H1 (cell line): ENCODE measurements at regions not wholly inside any gene's neighbourhood (a gene's known extent, or its start where the extent isn't known, plus 50 kb on each side); places are given as distances from the start of the nearest gene placed in this dataset.

Experiments
- CTCF ChIA-PET: fragments of 300-600 bp; sonication (Branson Sonifier 250); formaldehyde crosslinking; loops from one replicate; lab custom pipeline; 2021; ENCODE audit not compliant: partially characterized antibody; lab: Charles Lee
- POLR2A ChIA-PET: fragments of 300-600 bp; sonication (Branson Sonifier 250); formaldehyde crosslinking; loops from one replicate; lab custom pipeline; 2021; ENCODE audit warnings: inconsistent platforms; ENCODE audit not compliant: partially characterized antibody; lab: Charles Lee
- DNase-seq, 2 experiments: peaks; one replicate each; pipeline versions ENCODE4 v3.0.0 to v3.0.0-alpha.2; 2010 to 2022; ENCODE audit warnings: low spot score in 2 of 2, low read depth in 1 of 2, mixed read lengths in 1 of 2
- FAIRE-seq: peaks from 2 replicates; lab custom pipeline; 2011; peaks lifted over from hg19 to GRCh38; lab: Jason Lieb, UNC
- H2AFZ ChIP-seq: 2 replicates; pipeline ENCODE4 v1.8.1; 2012; ENCODE audit warnings: low read length, inconsistent platforms
- H2AK5ac ChIP-seq: 2 replicates; pipeline ENCODE4 v1.6.1; 2013; ENCODE audit warnings: low read depth, low read length
- H2BK120ac ChIP-seq: replicated peaks from 2 replicates; pipeline ENCODE3; 2013; ENCODE audit warnings: low read depth, low read length, inconsistent platforms
- H2BK12ac ChIP-seq: 2 replicates; pipeline ENCODE4 v1.6.1; 2013; ENCODE audit warnings: low read depth, low read length
- H2BK15ac ChIP-seq: 2 replicates; pipeline ENCODE4 v1.6.1; 2013; ENCODE audit warnings: low read length
- H2BK20ac ChIP-seq: 2 replicates; pipeline ENCODE4 v1.6.1; 2013; ENCODE audit warnings: low read length
- H2BK5ac ChIP-seq: 2 replicates; pipeline ENCODE4 v1.6.1; 2013; ENCODE audit warnings: low read depth, low read length
- H3K14ac ChIP-seq: 2 replicates; pipeline ENCODE4 v1.6.1; 2013; ENCODE audit warnings: inconsistent platforms; ENCODE audit not compliant: insufficient read length
- H3K18ac ChIP-seq: 2 replicates; pipeline ENCODE4 v1.6.1; 2013; ENCODE audit warnings: low read length; ENCODE audit errors: extremely low read depth
- H3K23ac ChIP-seq: 2 replicates; pipeline ENCODE4 v1.6.1; 2013; ENCODE audit warnings: inconsistent platforms; ENCODE audit not compliant: insufficient read length
- H3K23me2 ChIP-seq: 2 replicates; pipeline ENCODE4 v1.6.1; 2013; ENCODE audit warnings: low read depth, low read length
- H3K27ac ChIP-seq: 2 replicates; pipeline ENCODE4 v1.6.1; 2011; ENCODE audit warnings: low read depth, low read length, inconsistent platforms
- H3K27me3 ChIP-seq, 4 experiments: replicated peaks in 1 of 4; 1 replicate in 1 of 4; 2 replicates in 3 of 4; pipeline versions ENCODE4 v1.6.1 to v1.8.1; 2011 to 2013; ENCODE audit warnings: low read length in 3 of 4, mild to moderate bottlenecking in 3 of 4, inconsistent platforms in 2 of 4, mixed read lengths in 2 of 4, moderate library complexity in 1 of 4; ENCODE audit not compliant: control insufficient read depth in 3 of 4, insufficient read depth in 3 of 4; ENCODE audit errors: extremely low read depth in 1 of 4
- H3K36me3 ChIP-seq, 4 experiments: 2 replicates each; pipeline versions ENCODE4 v1.6.1 to v1.8.1; 2011 to 2013; ENCODE audit warnings: mild to moderate bottlenecking in 4 of 4, low read length in 3 of 4, moderate library complexity in 2 of 4, control low read depth in 1 of 4, inconsistent platforms in 1 of 4; ENCODE audit not compliant: insufficient read depth in 4 of 4, control insufficient read depth in 2 of 4
- H3K4ac ChIP-seq: replicated peaks from 2 replicates; pipeline ENCODE3; 2013; ENCODE audit warnings: low read length, low read depth, mixed read lengths, inconsistent platforms; ENCODE audit not compliant: insufficient read length
- H3K4me1 ChIP-seq, 4 experiments: replicated peaks in 1 of 4; 1 replicate in 1 of 4; 2 replicates in 3 of 4; pipeline versions ENCODE4 v1.6.1 to v1.8.1; 2011 to 2013; ENCODE audit warnings: low read length in 3 of 4, inconsistent platforms in 2 of 4, mixed read lengths in 1 of 4; ENCODE audit not compliant: insufficient read depth in 4 of 4, control insufficient read depth in 3 of 4
- H3K4me2 ChIP-seq, 2 experiments: 2 replicates each; pipeline versions ENCODE4 v1.6.1 to v1.8.1; 2011 to 2013; ENCODE audit warnings: low read depth in 2 of 2, low read length in 2 of 2, control low read depth in 1 of 2, inconsistent platforms in 1 of 2, mild to moderate bottlenecking in 1 of 2; ENCODE audit not compliant: insufficient read depth in 1 of 2
- H3K4me3 ChIP-seq, 4 experiments: fragments of 200-600, 300-600 bp in 1 of 4; sonication (generic), shearing (Covaris generic), sonication (Bioruptor Twin) in 1 of 4; 2 replicates each; pipeline versions ENCODE4 v1.5.1 to v1.8.1; 2011 to 2016; ENCODE audit warnings: low read length in 4 of 4, low read depth in 3 of 4, control low read depth in 2 of 4, inconsistent platforms in 2 of 4, mild to moderate bottlenecking in 2 of 4, mixed read lengths in 1 of 4, moderate library complexity in 1 of 4; ENCODE audit not compliant: insufficient read depth in 2 of 4; ENCODE audit errors: extremely low read depth in 1 of 4
- H3K56ac ChIP-seq: replicated peaks from 2 replicates; pipeline ENCODE3; 2013; ENCODE audit warnings: low read depth, mild to moderate bottlenecking, mixed read lengths, low read length, inconsistent platforms; ENCODE audit not compliant: insufficient read length
- H3K79me1 ChIP-seq: 2 replicates; pipeline ENCODE4 v1.6.1; 2013; ENCODE audit warnings: low read depth, low read length, control low read depth
- H3K79me2 ChIP-seq, 2 experiments: 2 replicates each; pipeline versions ENCODE4 v1.6.1 to v1.8.1; 2012 to 2013; ENCODE audit warnings: low read length in 2 of 2, mild to moderate bottlenecking in 2 of 2, inconsistent platforms in 1 of 2; ENCODE audit not compliant: insufficient read depth in 2 of 2, control insufficient read depth in 1 of 2
- H3K9ac ChIP-seq, 4 experiments: replicated peaks in 1 of 4; 1 replicate in 1 of 4; 2 replicates in 3 of 4; pipeline versions ENCODE4 v1.6.1 to v1.8.1; 2011 to 2013; ENCODE audit warnings: low read depth in 3 of 4, low read length in 3 of 4, control low read depth in 2 of 4, mild to moderate bottlenecking in 2 of 4, moderate library complexity in 2 of 4, inconsistent platforms in 1 of 4; ENCODE audit errors: extremely low read depth in 1 of 4
- H3K9me3 ChIP-seq, 2 experiments: 2 replicates each; pipeline versions ENCODE4 v1.6.1 to v1.8.1; 2012 to 2013; ENCODE audit warnings: mild to moderate bottlenecking in 2 of 2, moderate library complexity in 2 of 2, control low read depth in 1 of 2, inconsistent platforms in 1 of 2, low read depth in 1 of 2, low read length in 1 of 2, mixed read lengths in 1 of 2; ENCODE audit not compliant: insufficient read depth in 2 of 2
- H4K20me1 ChIP-seq, 2 experiments: replicated peaks in 1 of 2; 2 replicates each; pipeline versions ENCODE3 to v1.8.1; 2011 to 2013; ENCODE audit warnings: inconsistent platforms in 2 of 2, low read length in 2 of 2, mild to moderate bottlenecking in 1 of 2; ENCODE audit not compliant: insufficient read depth in 2 of 2, control insufficient read depth in 1 of 2
- H4K5ac ChIP-seq: 2 replicates; pipeline ENCODE4 v1.6.1; 2013; ENCODE audit warnings: low read length, low read depth, mixed read lengths, inconsistent platforms; ENCODE audit not compliant: insufficient read length
- H4K8ac ChIP-seq: 2 replicates; pipeline ENCODE4 v1.8.0; 2013; ENCODE audit warnings: mild to moderate bottlenecking, moderate library complexity, low read length, inconsistent platforms; ENCODE audit not compliant: insufficient read depth; ENCODE audit errors: extremely low read depth
- H4K91ac ChIP-seq: replicated peaks from 2 replicates; pipeline ENCODE3; 2013; ENCODE audit warnings: low read length, mixed read lengths, inconsistent platforms; ENCODE audit not compliant: insufficient read length
- EGR1 ChIP-seq: IDR thresholded peaks from 2 replicates; pipeline ENCODE4 v1.6.1; 2011; ENCODE audit warnings: low read depth, low read length, borderline replicate concordance
- KDM5A ChIP-seq: fragments of 200-600 bp; IDR thresholded peaks from 2 replicates; pipeline ENCODE4 v1.7.1; 2012; ENCODE audit warnings: mild to moderate bottlenecking, low read length, inconsistent platforms, mixed read lengths
- NRF1 ChIP-seq: IDR thresholded peaks from 2 replicates; pipeline ENCODE4 v1.6.1; 2011; ENCODE audit warnings: mild to moderate bottlenecking, low read depth, low read length, improper control_type of control experiment
- SAP30 ChIP-seq: fragments of 300-600 bp; sonication (generic); IDR thresholded peaks from 2 replicates; pipeline ENCODE4 v1.7.1; 2012; ENCODE audit warnings: low read length, moderate library complexity, mild to moderate bottlenecking, inconsistent platforms; ENCODE audit not compliant: insufficient read depth, insufficient replicate concordance
- SIN3A ChIP-seq, 2 experiments: IDR thresholded peaks in 1 of 2; conservative IDR thresholded peaks in 1 of 2; 2 replicates each; pipeline ENCODE4 v1.6.1; 2011 to 2012; ENCODE audit warnings: low read length in 2 of 2, improper control_type of control experiment in 1 of 2, low read depth in 1 of 2, mild to moderate bottlenecking in 1 of 2
- SP4 ChIP-seq: IDR thresholded peaks from 2 replicates; pipeline ENCODE4 v1.6.1; 2012; ENCODE audit warnings: low read length, inconsistent platforms
- TAF7 ChIP-seq: optimal IDR thresholded peaks from 2 replicates; pipeline ENCODE3; 2011; ENCODE audit warnings: low read depth, mild to moderate bottlenecking, inconsistent platforms, low read length, moderate library complexity, borderline replicate concordance
- TEAD4 ChIP-seq: IDR thresholded peaks from 2 replicates; pipeline ENCODE4 v1.6.1; 2012; ENCODE audit warnings: low read depth, low read length, inconsistent platforms, mixed read lengths
- WGBS, 2 experiments: shearing (Covaris generic) in 1 of 2; methylation state at CpG; one replicate each; pipeline versions ENCODE4 v1.1.6 to v1.1.7; 2013 to 2015; ENCODE audit warnings: low lambda C conversion rate in 2 of 2, mixed read lengths in 2 of 2, inconsistent platforms in 1 of 2, low coverage in 1 of 2, missing lambda C conversion rate in 1 of 2; ENCODE audit not compliant: insufficient replicate concordance in 2 of 2, insufficient coverage in 1 of 2, insufficient read length in 1 of 2; ENCODE audit errors: extremely low coverage in 1 of 2, missing lambda C conversion rate in 1 of 2; 5-methylcytosine and 5-hydroxymethylcytosine counted together
- TF ChIP-seq, protein P1 (sequence below): IDR thresholded peaks from 2 replicates; pipeline ENCODE4 v1.6.1; 2011; ENCODE audit warnings: low read depth, mild to moderate bottlenecking, low read length; ENCODE audit not compliant: insufficient read depth

DNA sequence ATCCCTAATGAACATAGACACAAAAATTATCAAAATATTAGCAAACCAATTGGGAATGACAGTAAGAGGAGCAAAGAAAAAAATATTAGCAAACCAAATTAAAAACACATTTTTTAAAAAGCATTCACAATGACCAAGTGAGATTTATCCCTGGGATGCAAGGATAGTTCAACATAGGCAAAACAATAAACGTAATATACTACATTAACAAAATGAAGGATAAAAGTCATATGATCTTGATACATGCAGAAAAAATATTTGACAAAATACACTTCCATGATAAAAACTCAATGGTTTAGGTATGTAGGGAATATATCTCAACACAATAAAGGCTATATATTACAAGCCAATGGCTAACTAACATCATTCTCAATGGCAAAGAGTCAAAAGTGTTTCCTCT is 83.3 kb downstream of the CRPPA start:
- H4K8ac ChIP-seq: no peak overlapping the region
- H3K4me2 ChIP-seq: no peak overlapping the region
- WGBS, 2 experiments: 100% methylated on average over 1 of the region's 1 CpG; no CpG with 5 or more reads in 1 of the 2 experiments
- no peak overlapping the region for H2BK20ac ChIP-seq
- H3K56ac ChIP-seq: no peak overlapping the region
- no peaks in the 10 kb centered on the region for H3K4me1 ChIP-seq
- no peak overlapping the region for H3K27ac ChIP-seq
- no peak overlapping the region for H3K23ac ChIP-seq
- no peak overlapping the region for H2BK5ac ChIP-seq
- no peak overlapping the region for H3K18ac ChIP-seq
- ChIA-PET POLR2A (no interaction called here), CTCF (no interaction called here)
- no peak overlapping the region for H2BK15ac ChIP-seq
- H2BK12ac ChIP-seq: no peak overlapping the region
- no peak overlapping the region for H3K4ac ChIP-seq
- H3K23me2 ChIP-seq: no peaks in the 10 kb centered on the region
- no peaks in the 10 kb centered on the region for H3K9me3 ChIP-seq
- H4K5ac ChIP-seq: no peak overlapping the region
- no peak for FAIRE-seq
- DNase-seq: no peak
- no peak overlapping the region for H2BK120ac ChIP-seq
- no peak overlapping the region for H3K14ac ChIP-seq
- peaks cover 0 to 1% (median 0%) of the 10 kb centered on the region in 4 experiments; a peak in 1 of 7 replicates for H3K27me3 ChIP-seq
- TF ChIP-seq SP4 (no peak), EGR1 (no peak), NRF1 (no peak), TEAD4 (no peak), SIN3A (conservative IDR thresholded peaks at IDR 0.05 in 1 of 2, IDR thresholded peaks at IDR 0.05 in 1 of 2; ENCODE audit: low read depth in 1 of 2, low read length in 2 of 2) (no peak), SAP30 (no peak), TAF7 (no peak), KDM5A (no peak)
- TF ChIP-seq, protein P1, sequence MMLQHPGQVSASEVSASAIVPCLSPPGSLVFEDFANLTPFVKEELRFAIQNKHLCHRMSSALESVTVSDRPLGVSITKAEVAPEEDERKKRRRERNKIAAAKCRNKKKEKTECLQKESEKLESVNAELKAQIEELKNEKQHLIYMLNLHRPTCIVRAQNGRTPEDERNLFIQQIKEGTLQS: no peak
- no peak overlapping the region for H2AK5ac ChIP-seq
- H4K20me1 ChIP-seq: no peaks in the 10 kb centered on the region
- H3K79me1 ChIP-seq: no peaks in the 10 kb centered on the region
- no peaks in the 10 kb centered on the region for H3K36me3 ChIP-seq
- H2AFZ ChIP-seq: no peak overlapping the region
- no peak overlapping the region for H3K4me3 ChIP-seq
- no peak overlapping the region for H4K91ac ChIP-seq
- no peak overlapping the region for H3K9ac ChIP-seq
- H3K79me2 ChIP-seq: no peaks in the 10 kb centered on the region
